GM23248 (cell line): ENCODE measurements at regions not wholly inside any gene's neighbourhood (a gene's known extent, or its start where the extent isn't known, plus 50 kb on each side); places are given as distances from the start of the nearest gene placed in this dataset.

Source experiments
- EZH2 ChIP-seq: fragments of 200-600 bp; sonication (generic); IDR thresholded peaks from 2 replicates; pipeline ENCODE4 v1.6.1; 2018; ENCODE audit warnings: antibody characterized with exemption, mild to moderate bottlenecking; ENCODE audit not compliant: insufficient read depth, poor library complexity, severe bottlenecking
- EZH2phosphoT487 ChIP-seq: fragments of 200-600 bp; sonication (generic); IDR thresholded peaks from 2 replicates; pipeline ENCODE4 v1.6.1; 2018; ENCODE audit warnings: antibody characterized with exemption, moderate library complexity, mild to moderate bottlenecking, low read depth; ENCODE audit not compliant: insufficient read depth

- TF ChIP-seq EZH2 (no peak), EZH2phosphoT487 (no peak)
These were observed 152.5 kb upstream of the ALKAL2 start for GRCh38 chr2:440403-440740.
